ENCODE measurements at regions not wholly inside any gene's neighbourhood (a gene's known extent, or its start where the extent isn't known, plus 50 kb on each side); places are given as distances from the start of the nearest gene placed in this dataset.

- TF ChIP-seq CTCF (IDR thresholded peaks at IDR 0.05; ENCODE audit: insufficient read depth, low read depth, low read length) = no peak
- peak; percentile 49 for DNase-seq (ENCODE audit: low read depth)
Measured at GRCh38 chr17:71163121-71163812, 957.6 kb upstream of the SOX9 start.

GRCh38 chr17:71163813-71164122, 957.1 kb upstream of the SOX9 start:
- TF ChIP-seq CTCF (IDR thresholded peaks at IDR 0.05; ENCODE audit: insufficient read depth, low read depth, low read length) = no peak

More at GRCh38 chr17:71163121-71163812, 957.6 kb upstream of the SOX9 start:
- no peak overlapping the region for H3K4me3 ChIP-seq (ENCODE audit: low read depth, low read length)

GRCh38 chr17:71164561-71164960, 956.3 kb upstream of the SOX9 start:
- TF ChIP-seq CTCF (IDR thresholded peaks at IDR 0.05; ENCODE audit: insufficient read depth, low read depth, low read length) = no peak
- no peak for DNase-seq (ENCODE audit: low read depth)
- no peak overlapping the region for H3K4me3 ChIP-seq (ENCODE audit: low read depth, low read length)

More at GRCh38 chr17:71163813-71164122, 957.1 kb upstream of the SOX9 start:
- no peak overlapping the region for H3K4me3 ChIP-seq (ENCODE audit: low read depth, low read length)
- no peak for DNase-seq (ENCODE audit: low read depth)

- no peak for DNase-seq (ENCODE audit: low read depth)
- TF ChIP-seq CTCF (IDR thresholded peaks at IDR 0.05; ENCODE audit: insufficient read depth, low read depth, low read length) = no peak
- H3K4me3 ChIP-seq (ENCODE audit: low read depth, low read length) = no peak overlapping the region
Measured at GRCh38 chr17:71166311-71166710, 954.5 kb upstream of the SOX9 start.

- H3K4me3 ChIP-seq (ENCODE audit: low read depth, low read length) = no peak overlapping the region
- DNase-seq (ENCODE audit: low read depth) = no peak
- TF ChIP-seq CTCF (IDR thresholded peaks at IDR 0.05; ENCODE audit: insufficient read depth, low read depth, low read length) = no peak
Measured at GRCh38 chr17:71168053-71168741, 952.6 kb upstream of the SOX9 start.

- DNase-seq (ENCODE audit: low read depth) = no peak
- H3K4me3 ChIP-seq (ENCODE audit: low read depth, low read length) = no peak overlapping the region
- TF ChIP-seq CTCF (IDR thresholded peaks at IDR 0.05; ENCODE audit: insufficient read depth, low read depth, low read length) = no peak
Measured at GRCh38 chr17:71170070-71170469, 950.8 kb upstream of the SOX9 start.

Data from fibroblast of villous mesenchyme (primary cell).